ENCODE measurements at regions not wholly inside any gene's neighbourhood (a gene's known extent, or its start where the extent isn't known, plus 50 kb on each side); places are given as distances from the start of the nearest gene placed in this dataset.

- no peak for DNase-seq
Measured at GRCh38 chr12:40559865-40560264, 132.4 kb upstream of the CNTN1 start.

GRCh38 chr12:40560848-40561247, 131.4 kb upstream of the CNTN1 start:
- DNase-seq: no peak

GRCh38 chr12:40561395-40561966, 130.8 kb upstream of the CNTN1 start:
- no peak for DNase-seq

DNA sequence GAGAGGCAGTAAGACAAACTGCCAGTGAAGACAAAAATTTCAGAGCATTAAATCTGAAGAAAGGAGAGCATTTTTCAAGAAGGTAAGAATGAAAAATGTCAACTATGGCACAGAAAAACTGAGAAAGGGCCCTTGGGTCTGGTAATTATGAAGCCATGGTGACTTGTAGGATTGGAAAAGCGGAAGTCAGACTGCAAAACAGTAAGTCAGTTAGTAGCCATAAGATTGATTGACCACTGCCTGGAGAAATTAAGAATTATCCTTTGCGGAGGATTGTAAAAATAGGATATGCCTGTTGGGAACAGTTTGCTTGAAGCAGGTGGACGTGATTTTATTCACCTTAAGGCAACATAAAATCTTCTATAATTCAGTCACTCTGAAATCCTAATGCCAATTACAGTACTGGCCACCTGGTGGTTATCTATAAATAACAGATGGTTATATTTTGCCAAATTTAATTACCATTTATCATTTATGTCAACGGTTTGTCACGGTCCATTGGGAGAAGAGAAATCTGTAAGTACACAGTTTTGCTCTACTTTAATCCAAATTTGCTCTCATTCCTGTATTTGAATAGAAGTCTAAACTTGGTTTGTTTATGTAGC, 127.1 kb upstream of the CNTN1 start:
- no peak for DNase-seq

DNA sequence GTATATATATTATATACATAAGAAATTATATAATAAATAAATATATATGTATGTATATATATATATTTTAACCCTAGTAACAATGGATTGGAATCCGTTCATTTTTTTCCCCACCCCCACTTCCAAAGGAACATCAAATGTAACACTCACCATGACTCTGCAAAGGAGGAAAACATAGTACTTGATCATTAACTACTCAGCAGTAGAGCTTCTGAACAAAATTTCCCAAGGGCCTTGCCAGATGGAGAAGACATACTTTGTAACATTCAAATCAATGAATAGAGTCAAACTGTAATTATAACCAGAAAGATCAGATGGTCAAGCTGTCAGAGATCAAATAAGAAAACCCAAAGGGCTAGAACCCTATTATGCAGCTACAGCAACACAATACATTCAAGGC, 126.0 kb upstream of the CNTN1 start:
- DNase-seq: no peak

GRCh38 chr12:40569626-40570179, 122.5 kb upstream of the CNTN1 start:
- no peak for DNase-seq

- no peak for DNase-seq
Measured at GRCh38 chr12:40573024-40573423, 119.2 kb upstream of the CNTN1 start.

DNA sequence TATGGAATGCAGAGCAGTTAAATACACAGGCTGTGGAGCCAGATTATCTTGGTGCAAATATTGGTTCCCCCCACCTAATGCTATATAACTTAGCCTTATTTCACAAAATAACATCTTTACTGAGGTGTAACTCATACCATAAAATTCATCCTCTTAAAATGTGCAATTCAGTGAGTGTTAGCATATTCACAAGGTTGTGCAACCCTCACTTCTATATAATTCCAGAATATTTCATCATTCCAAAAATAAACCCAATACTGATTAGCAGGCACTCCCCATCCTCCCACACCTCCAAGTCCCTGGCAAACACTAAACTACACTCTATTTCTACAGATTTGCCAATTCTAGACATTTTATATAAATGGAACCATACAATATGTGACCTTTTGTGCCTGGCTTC, 116.3 kb upstream of the CNTN1 start:
- no peak for DNase-seq

- DNase-seq: no peak
Measured at GRCh38 chr12:40577834-40578233, 114.4 kb upstream of the CNTN1 start.

GRCh38 chr12:40579687-40580086, 112.6 kb upstream of the CNTN1 start:
- no peak for DNase-seq

DNA sequence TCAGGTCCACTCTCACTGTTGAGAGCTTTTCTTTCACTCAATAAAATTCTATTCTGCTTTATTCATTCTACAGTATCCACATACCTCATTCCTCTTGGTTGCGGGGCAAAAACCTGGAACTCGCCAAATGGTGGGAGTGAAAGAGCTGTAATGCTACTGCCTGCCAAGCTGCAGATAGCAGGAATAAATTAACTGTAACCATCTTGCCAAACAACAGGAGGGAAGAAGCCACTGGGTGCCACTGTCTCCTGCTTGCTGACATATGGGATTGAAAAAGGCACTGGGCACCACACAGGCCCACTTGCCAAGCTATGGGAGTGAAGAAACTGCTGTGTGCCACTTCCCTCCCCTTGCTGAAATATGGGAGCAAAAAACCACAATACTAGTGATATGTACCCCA, 111.9 kb upstream of the CNTN1 start:
- no peak for DNase-seq

- DNase-seq: no peak
Measured at GRCh38 chr12:40581889-40582288, 110.3 kb upstream of the CNTN1 start.

- no peak for DNase-seq
Measured at GRCh38 chr12:40583743-40584142, 108.5 kb upstream of the CNTN1 start.

- no peak for DNase-seq
Measured at GRCh38 chr12:40584763-40585162, 107.5 kb upstream of the CNTN1 start.

DNA sequence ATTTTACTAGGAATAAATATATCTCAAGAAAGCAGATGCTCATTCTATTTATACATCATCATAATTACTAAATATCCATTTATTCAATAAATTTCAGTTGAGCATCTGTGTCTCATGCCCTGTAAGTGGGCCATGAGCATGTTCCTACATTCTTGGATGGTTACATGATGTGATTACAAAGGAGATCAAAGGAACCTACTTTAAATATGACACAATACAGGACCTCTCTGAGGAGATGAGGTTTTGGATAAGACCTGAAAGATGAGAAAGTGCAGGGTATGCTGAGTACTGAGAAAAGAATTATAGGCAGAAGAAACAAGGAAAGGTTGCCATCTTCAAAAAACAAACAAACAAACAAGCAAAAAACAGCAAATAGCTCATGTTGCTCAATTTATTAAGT, 105.4 kb upstream of the CNTN1 start:
- no peak for DNase-seq

GRCh38 chr12:40587421-40587820, 104.8 kb upstream of the CNTN1 start:
- DNase-seq: no peak

DNA sequence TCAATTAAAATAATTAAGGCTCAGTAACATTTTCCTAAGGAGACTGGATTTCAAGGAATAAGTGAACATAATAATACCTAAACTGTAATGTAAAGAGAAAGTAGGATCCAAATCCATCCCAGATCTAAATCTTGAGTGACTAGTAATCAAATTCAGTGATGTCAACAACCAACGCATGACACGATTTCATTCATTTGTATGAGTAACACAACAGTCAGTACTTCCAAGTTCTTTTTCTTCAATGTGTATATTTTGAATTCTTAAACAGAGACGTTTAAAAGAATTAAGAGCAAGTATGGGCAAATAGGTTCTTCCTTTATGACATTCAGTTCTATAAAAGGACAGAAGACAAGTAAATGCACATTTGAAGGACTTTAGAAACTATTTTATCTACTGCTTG, 104.3 kb upstream of the CNTN1 start:
- DNase-seq: no peak

- no peak for DNase-seq
Measured at GRCh38 chr12:40597133-40597532, 95.1 kb upstream of the CNTN1 start.

- no peak for DNase-seq
Measured at GRCh38 chr12:40598073-40598472, 94.2 kb upstream of the CNTN1 start.

- DNase-seq: no peak
Measured at GRCh38 chr12:40602562-40602961, 89.7 kb upstream of the CNTN1 start.

GRCh38 chr12:40614923-40615322, 77.3 kb upstream of the CNTN1 start:
- DNase-seq: no peak

DNA sequence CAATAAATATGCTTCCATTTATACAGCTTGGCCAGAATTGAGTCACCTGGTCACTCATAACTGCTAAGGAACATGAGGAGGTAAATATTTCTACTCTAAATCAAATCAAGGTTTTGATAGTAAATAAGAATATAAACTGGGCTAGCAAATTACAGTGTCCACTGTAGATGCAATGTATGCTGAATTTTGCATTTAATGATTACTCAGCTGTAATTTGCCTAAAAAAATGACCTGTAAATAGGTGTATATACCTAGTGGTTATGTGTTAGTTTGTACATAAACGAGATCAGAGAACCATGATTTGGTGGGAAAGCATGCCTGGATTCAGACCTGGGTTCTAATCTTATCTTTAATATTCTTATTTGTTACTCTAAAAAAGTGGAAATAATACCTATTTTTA, 76.6 kb upstream of the CNTN1 start:
- DNase-seq: no peak

DNA sequence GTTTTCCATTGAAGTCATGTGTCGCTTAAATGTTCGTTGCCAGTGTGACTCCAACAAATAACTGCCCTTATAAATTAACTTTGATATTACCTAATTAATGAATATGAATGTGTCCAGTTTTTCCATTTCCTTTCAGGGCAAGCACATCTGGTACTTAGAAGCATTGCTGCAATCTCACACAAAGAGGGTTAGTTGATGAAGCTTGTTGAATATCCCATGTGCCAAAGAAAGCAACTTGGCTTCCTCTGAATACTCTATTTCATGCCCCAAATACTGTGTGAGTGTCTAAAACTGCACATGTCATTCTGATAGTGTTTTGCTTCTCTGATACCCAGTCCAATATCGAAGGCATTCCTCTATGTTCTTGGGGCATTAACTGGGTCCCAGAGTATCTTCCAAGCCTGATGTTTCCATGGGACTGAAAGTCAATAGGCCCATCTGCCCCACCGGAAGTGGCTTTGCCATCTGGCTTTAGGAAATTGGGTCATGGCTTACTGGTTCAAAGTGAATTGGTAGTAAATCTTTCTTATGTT, 75.8 kb upstream of the CNTN1 start:
- DNase-seq: no peak

DNA sequence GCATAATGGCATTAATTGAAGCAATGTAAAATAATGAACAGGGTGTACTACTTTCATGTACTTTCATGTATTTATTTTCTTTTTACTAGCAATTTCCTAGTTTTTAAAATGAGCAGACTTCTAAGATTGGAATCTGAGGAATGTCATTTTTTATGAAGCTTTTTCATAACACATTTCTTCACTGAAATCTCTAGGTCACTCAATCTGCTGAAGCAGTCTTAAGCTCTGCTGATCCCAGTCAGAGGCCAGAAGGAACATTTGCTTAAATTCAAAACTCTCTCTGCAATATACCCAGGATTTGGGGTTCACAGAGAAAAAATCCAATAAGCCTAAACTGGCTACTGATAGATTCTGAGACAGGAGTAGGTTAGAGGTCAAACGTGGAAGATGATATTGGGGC, 73.6 kb upstream of the CNTN1 start:
- no peak for DNase-seq

DNA sequence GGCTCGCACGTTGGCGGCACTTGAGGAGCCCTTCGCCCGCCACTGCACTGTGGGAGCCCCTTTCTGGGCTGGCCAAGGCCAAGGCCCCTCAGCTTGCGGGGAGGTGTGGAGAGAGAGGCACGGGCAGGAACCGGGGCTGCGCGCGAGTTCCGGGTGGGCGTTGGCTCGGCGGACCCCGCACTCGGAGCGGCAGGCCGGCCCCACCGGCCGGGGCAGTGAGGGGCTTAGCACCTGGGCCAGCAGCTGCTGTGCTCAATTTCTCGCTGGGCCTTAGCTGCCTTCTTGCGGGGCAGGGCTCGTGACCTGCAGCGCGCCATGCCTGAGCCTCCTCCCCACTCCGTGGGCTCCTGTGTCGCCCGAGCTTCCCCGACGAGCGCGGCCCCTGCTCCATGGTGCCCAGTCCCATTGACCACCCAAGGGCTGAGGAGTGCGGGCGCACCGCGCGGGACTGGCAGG, 71.6 kb upstream of the CNTN1 start:
- no peak for DNase-seq

Data from NCI-H2107 (cell line).